ENCODE measurements at regions not wholly inside any gene's neighbourhood (a gene's known extent, or its start where the extent isn't known, plus 50 kb on each side); places are given as distances from the start of the nearest gene placed in this dataset.

GRCh38 chr4:173475751-173476150, 54.3 kb downstream of the HAND2 start:
- no peak for DNase-seq (ENCODE audit: low spot score in 2 of 2)
- H3K4me1 ChIP-seq: peaks cover 0 to 9% of the 10 kb centered on the region in 2 donors
- H3K4me3 ChIP-seq: no peak overlapping the region
- no peaks in the 10 kb centered on the region for H3K36me3 ChIP-seq
- no peaks in the 10 kb centered on the region for H3K9me3 ChIP-seq
- H3K27ac ChIP-seq: no peak overlapping the region
- H3K27me3 ChIP-seq: no peaks in the 10 kb centered on the region
- TF ChIP-seq, protein P1, sequence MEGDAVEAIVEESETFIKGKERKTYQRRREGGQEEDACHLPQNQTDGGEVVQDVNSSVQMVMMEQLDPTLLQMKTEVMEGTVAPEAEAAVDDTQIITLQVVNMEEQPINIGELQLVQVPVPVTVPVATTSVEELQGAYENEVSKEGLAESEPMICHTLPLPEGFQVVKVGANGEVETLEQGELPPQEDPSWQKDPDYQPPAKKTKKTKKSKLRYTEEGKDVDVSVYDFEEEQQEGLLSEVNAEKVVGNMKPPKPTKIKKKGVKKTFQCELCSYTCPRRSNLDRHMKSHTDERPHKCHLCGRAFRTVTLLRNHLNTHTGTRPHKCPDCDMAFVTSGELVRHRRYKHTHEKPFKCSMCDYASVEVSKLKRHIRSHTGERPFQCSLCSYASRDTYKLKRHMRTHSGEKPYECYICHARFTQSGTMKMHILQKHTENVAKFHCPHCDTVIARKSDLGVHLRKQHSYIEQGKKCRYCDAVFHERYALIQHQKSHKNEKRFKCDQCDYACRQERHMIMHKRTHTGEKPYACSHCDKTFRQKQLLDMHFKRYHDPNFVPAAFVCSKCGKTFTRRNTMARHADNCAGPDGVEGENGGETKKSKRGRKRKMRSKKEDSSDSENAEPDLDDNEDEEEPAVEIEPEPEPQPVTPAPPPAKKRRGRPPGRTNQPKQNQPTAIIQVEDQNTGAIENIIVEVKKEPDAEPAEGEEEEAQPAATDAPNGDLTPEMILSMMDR (IDR thresholded peaks at IDR 0.05): no peak
- intact Hi-C loops (cut with DNase I): loop anchor here (5.0 kb wide), 1 partner anchor 48 kb away; no protein-coding TSS in a partner anchor

GRCh38 chr4:173469622-173470021, 60.4 kb downstream of the HAND2 start:
- intact Hi-C loops (cut with DNase I): no loop called here
- H3K9me3 ChIP-seq: no peaks in the 10 kb centered on the region
- no peaks in the 10 kb centered on the region for H3K27me3 ChIP-seq
- H3K36me3 ChIP-seq: no peaks in the 10 kb centered on the region
- H3K4me3 ChIP-seq: no peak overlapping the region
- no peaks in the 10 kb centered on the region for H3K4me1 ChIP-seq
- TF ChIP-seq, protein P1 (IDR thresholded peaks at IDR 0.05): no peak
- H3K27ac ChIP-seq: no peak overlapping the region
- DNase-seq (ENCODE audit: low spot score in 2 of 2): no peak

DNA sequence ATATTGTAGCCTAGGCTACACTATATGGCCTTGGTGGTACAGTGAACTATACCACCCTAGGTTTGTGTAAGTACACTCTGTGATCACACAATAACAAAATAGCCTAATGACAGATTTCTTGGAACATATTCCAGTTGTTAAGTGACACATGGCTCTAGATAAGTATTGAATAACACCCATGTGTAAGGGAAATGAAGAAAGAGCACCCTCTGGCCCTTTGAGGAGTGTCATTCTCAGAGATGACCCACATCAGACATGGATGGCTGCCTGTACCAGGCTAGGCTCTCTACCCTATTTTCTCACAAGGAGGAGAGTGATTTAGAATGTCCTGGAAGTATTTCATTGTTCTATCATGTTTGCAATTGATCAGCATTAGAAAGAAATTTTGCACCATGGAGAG, 61.7 kb downstream of the HAND2 start:
- Histone ChIP-seq H3K4me3 (no peak overlapping the region), H3K27me3 (no peaks in the 10 kb centered on the region), H3K27ac (no peak overlapping the region), H3K4me1 (no peaks in the 10 kb centered on the region), H3K36me3 (no peaks in the 10 kb centered on the region), H3K9me3 (no peaks in the 10 kb centered on the region)
- intact Hi-C loops (cut with DNase I): no loop called here
- no peak for DNase-seq (ENCODE audit: low spot score in 2 of 2)
- TF ChIP-seq, protein P1 (IDR thresholded peaks at IDR 0.05): no peak

- Histone ChIP-seq H3K4me1 (no peaks in the 10 kb centered on the region), H3K36me3 (no peaks in the 10 kb centered on the region), H3K27me3 (no peaks in the 10 kb centered on the region), H3K27ac (peak overlapping the region; percentile 39 to 42), H3K4me3 (no peak overlapping the region), H3K9me3 (no peaks in the 10 kb centered on the region)
- intact Hi-C loops (cut with DNase I): no loop called here
- DNase-seq (ENCODE audit: low spot score in 2 of 2): no peak
- TF ChIP-seq, protein P1 (IDR thresholded peaks at IDR 0.05): no peak
Measured at GRCh38 chr4:173466101-173466500, 63.9 kb downstream of the HAND2 start.

- no peaks in the 10 kb centered on the region for H3K9me3 ChIP-seq
- H3K27ac ChIP-seq: peak overlapping the region in 1 of 2 donors; percentile 24
- no peaks in the 10 kb centered on the region for H3K36me3 ChIP-seq
- TF ChIP-seq, protein P1 (IDR thresholded peaks at IDR 0.05): no peak
- no peak overlapping the region for H3K4me3 ChIP-seq
- H3K4me1 ChIP-seq: no peaks in the 10 kb centered on the region
- no peaks in the 10 kb centered on the region for H3K27me3 ChIP-seq
- intact Hi-C loops (cut with DNase I): no loop called here
- no peak for DNase-seq (ENCODE audit: low spot score in 2 of 2)
Measured at GRCh38 chr4:173464481-173464880, 65.5 kb downstream of the HAND2 start.

- H3K9me3 ChIP-seq: no peaks in the 10 kb centered on the region
- no peaks in the 10 kb centered on the region for H3K36me3 ChIP-seq
- intact Hi-C loops (cut with DNase I): no loop called here
- TF ChIP-seq, protein P1 (IDR thresholded peaks at IDR 0.05): no peak
- H3K4me1 ChIP-seq: no peaks in the 10 kb centered on the region
- H3K27me3 ChIP-seq: no peaks in the 10 kb centered on the region
- no peak for DNase-seq (ENCODE audit: low spot score in 2 of 2)
- no peak overlapping the region for H3K4me3 ChIP-seq
- H3K27ac ChIP-seq: no peak overlapping the region
Measured at GRCh38 chr4:173463816-173464215, 64.9 kb upstream of the SCRG1 start.
